HEK293T (cell line): ENCODE measurements at regions not wholly inside any gene's neighbourhood (a gene's known extent, or its start where the extent isn't known, plus 50 kb on each side); places are given as distances from the start of the nearest gene placed in this dataset.

Source experiments
- CTCF ChIA-PET: fragments of 350-600 bp; formaldehyde crosslinking; extraction: SDS; loops from one replicate; lab custom pipeline; 2021; ENCODE audit warnings: antibody characterized with exemption, inconsistent platforms; lab: Yijun Ruan, JAX
- POLR2A ChIA-PET: fragments of 350-600 bp; formaldehyde crosslinking; extraction: SDS; loops from one replicate; lab custom pipeline; 2020; ENCODE audit warnings: antibody characterized with exemption, inconsistent platforms; lab: Yijun Ruan, JAX
- DNase-seq: peaks from one replicate; pipeline ENCODE4 v3.0.0; 2012; ENCODE audit warnings: mixed read lengths; ENCODE audit errors: extremely low spot score
- ARNT ChIP-seq: fragments of 450-650 bp; IDR thresholded peaks from 2 replicates; pipeline ENCODE4 v1.6.1; 2017; ENCODE audit warnings: mild to moderate bottlenecking
- BHLHE40 ChIP-seq: fragments of 450-650 bp; IDR thresholded peaks from 2 replicates; pipeline ENCODE4 v1.6.1; 2016; ENCODE audit warnings: mild to moderate bottlenecking, moderate library complexity, borderline replicate concordance
- CTBP1 ChIP-seq: fragments of 450-650 bp; IDR thresholded peaks from 2 replicates; pipeline ENCODE4 v1.6.1; 2016; ENCODE audit warnings: borderline replicate concordance
- ELF4 ChIP-seq: fragments of 450-650 bp; IDR thresholded peaks from 2 replicates; pipeline ENCODE4 v1.6.1; 2017; ENCODE audit warnings: antibody characterized with exemption
- FOXA1 ChIP-seq: fragments of 450-650 bp; IDR thresholded peaks from 2 replicates; pipeline ENCODE4 v1.6.1; 2016; ENCODE audit warnings: mild to moderate bottlenecking
- FOXK2 ChIP-seq: fragments of 450-650 bp; IDR thresholded peaks from 2 replicates; pipeline ENCODE4 v1.6.1; 2016; ENCODE audit warnings: mild to moderate bottlenecking
- FOXM1 ChIP-seq: fragments of 450-650 bp; IDR thresholded peaks from 2 replicates; pipeline ENCODE4 v1.6.1; 2017; ENCODE audit warnings: mild to moderate bottlenecking, borderline replicate concordance
- HDGF ChIP-seq: fragments of 450-650 bp; IDR thresholded peaks from 2 replicates; pipeline ENCODE4 v1.6.1; 2017; ENCODE audit warnings: antibody characterized with exemption, borderline replicate concordance
- L3MBTL2 ChIP-seq: fragments of 450-650 bp; conservative IDR thresholded peaks from 2 replicates; pipeline ENCODE4 v1.6.1; 2016; ENCODE audit warnings: mild to moderate bottlenecking
- LEF1 ChIP-seq: fragments of 450-650 bp; IDR thresholded peaks from 2 replicates; pipeline ENCODE4 v1.6.1; 2017; ENCODE audit warnings: mild to moderate bottlenecking, borderline replicate concordance
- NFRKB ChIP-seq: fragments of 450-650 bp; IDR thresholded peaks from 2 replicates; pipeline ENCODE4 v1.6.1; 2016; ENCODE audit warnings: mild to moderate bottlenecking, moderate library complexity
- SP1 ChIP-seq: fragments of 450-650 bp; IDR thresholded peaks from 2 replicates; pipeline ENCODE4 v1.6.1; 2017
- SUZ12 ChIP-seq: fragments of 450-650 bp; IDR thresholded peaks from 2 replicates; pipeline ENCODE4 v1.6.1; 2016; ENCODE audit warnings: mild to moderate bottlenecking
- TARDBP ChIP-seq: fragments of 450-650 bp; IDR thresholded peaks from 2 replicates; pipeline ENCODE4 v1.6.1; 2016
- ZNF384 ChIP-seq: fragments of 450-650 bp; IDR thresholded peaks from 2 replicates; pipeline ENCODE4 v1.6.1; 2016
- TF ChIP-seq, protein P1 (sequence below): fragments of 450-650 bp; IDR thresholded peaks from 2 replicates; pipeline ENCODE4 v1.6.1; 2016

DNA sequence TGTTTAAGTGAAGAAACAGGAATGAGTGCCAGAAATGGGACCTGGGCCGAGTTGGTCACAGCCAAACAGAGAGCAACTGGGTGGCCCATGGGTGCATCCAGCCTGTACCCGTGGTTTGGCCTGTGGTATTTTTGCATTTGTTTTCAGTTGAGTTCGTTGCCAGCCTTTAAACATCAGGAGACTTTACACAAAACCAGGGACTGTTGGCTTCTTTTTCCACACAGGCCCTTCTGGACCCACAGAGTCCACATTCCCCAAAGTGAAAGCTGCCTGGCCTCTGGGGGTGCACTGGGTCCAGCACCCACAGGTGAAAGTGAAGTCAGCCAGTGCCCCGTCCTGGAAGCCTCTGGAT, 54.1 kb upstream of the TNS3 start:
- ChIA-PET POLR2A (no interaction called here), CTCF (no interaction called here)
- no peak for TF ChIP-seq ELF4
- no peak for DNase-seq

- POLR2A ChIA-PET = no interaction called here
- TF ChIP-seq BHLHE40 (no peak), ARNT (no peak), SUZ12 (no peak), FOXA1 (no peak), LEF1 (no peak), FOXM1 (no peak)
- no peak for DNase-seq
- CTCF ChIA-PET = no interaction called here
Measured at GRCh38 chr7:47635091-47636080, 53.5 kb upstream of the TNS3 start.

DNA sequence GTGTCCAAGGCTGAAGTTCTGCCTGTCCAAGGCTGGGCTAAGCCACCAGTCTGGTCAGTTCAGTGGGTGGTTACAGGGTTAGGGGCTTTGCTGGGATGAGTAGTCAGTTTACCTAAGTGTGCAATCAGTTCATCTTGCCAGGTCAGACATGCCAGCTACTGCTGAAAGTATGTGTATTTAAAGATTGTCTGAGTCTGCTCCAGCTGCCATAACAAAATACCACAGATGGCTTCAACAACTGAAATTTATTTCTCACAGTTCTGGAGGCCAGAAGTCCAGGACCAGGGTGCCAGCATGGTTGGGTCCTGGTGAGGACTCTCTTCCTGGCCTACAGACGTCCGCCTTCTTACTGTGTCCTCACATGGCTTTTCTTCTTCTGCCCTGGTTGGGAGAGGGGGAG, 52.4 kb upstream of the TNS3 start:
- DNase-seq = no peak

DNA sequence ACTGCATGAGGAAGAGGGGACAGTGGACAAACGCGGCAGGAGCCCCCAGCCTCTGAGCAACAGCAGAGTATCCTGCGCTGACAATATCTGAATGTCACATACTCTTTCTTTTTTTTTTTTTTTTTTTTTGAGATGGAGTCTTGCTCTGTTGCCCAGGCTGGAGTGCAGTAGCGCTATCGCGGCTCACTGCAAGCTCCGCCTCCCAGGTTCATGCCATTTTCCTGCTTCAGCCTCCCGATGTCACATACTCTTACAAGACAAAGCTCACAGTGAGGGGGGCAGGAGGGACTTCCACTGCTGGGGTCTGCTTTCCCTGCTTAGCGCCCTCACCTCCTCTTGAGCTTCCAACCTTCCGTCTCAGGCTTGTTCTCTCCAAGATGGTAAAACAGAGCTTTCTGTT, 51.2 kb upstream of the TNS3 start:
- TF ChIP-seq FOXK2 = no peak
- TF ChIP-seq, protein P1, sequence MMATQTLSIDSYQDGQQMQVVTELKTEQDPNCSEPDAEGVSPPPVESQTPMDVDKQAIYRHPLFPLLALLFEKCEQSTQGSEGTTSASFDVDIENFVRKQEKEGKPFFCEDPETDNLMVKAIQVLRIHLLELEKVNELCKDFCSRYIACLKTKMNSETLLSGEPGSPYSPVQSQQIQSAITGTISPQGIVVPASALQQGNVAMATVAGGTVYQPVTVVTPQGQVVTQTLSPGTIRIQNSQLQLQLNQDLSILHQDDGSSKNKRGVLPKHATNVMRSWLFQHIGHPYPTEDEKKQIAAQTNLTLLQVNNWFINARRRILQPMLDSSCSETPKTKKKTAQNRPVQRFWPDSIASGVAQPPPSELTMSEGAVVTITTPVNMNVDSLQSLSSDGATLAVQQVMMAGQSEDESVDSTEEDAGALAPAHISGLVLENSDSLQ = no peak
- TF ChIP-seq ELF4 = no peak
- no peak for TF ChIP-seq ZNF384
- TF ChIP-seq FOXM1 = no peak
- TF ChIP-seq TARDBP = no peak
- TF ChIP-seq NFRKB = no peak
- TF ChIP-seq SUZ12 = no peak
- no peak for TF ChIP-seq ARNT
- TF ChIP-seq BHLHE40 = no peak
- no peak for TF ChIP-seq CTBP1
- no peak for TF ChIP-seq HDGF
- no peak for TF ChIP-seq FOXA1
- TF ChIP-seq LEF1 = no peak
- no peak for DNase-seq
- ChIA-PET CTCF (no interaction called here), POLR2A (no interaction called here)

More for the DNA sequence above, 52.4 kb upstream of the TNS3 start:
- no peak for TF ChIP-seq LEF1
- TF ChIP-seq SP1 = no peak
- TF ChIP-seq, protein P1 = no peak
- TF ChIP-seq CTBP1 = no peak
- no peak for TF ChIP-seq ARNT
- no peak for TF ChIP-seq ELF4
- TF ChIP-seq NFRKB = no peak
- TF ChIP-seq BHLHE40 = no peak
- TF ChIP-seq TARDBP = no peak
- no peak for TF ChIP-seq FOXA1
- no peak for TF ChIP-seq SUZ12
- TF ChIP-seq FOXK2 = no peak
- TF ChIP-seq HDGF = no peak
- TF ChIP-seq ZNF384 = no peak
- TF ChIP-seq L3MBTL2 = no peak
- ChIA-PET CTCF (no interaction called here), POLR2A (no interaction called here)
